HG02678 (cell line): ENCODE measurements at regions not wholly inside any gene's neighbourhood (a gene's known extent, or its start where the extent isn't known, plus 50 kb on each side); places are given as distances from the start of the nearest gene placed in this dataset.
A peak's percentile ranks its signal among the peaks of the same experiment; 100 is the strongest.
"Not testable (repeated sequence)": the region's sequence is repeated elsewhere in the genome, so short reads cannot be mapped to it uniquely, and the experiment has no call there.

Experiments
- ATAC-seq: cut with Tn5 transposase; IDR thresholded peaks from one replicate; pipeline ENCODE4 v1.9.1; 2021; ENCODE audit warnings: mild to moderate bottlenecking, moderate library complexity; ENCODE audit not compliant: unreplicated experiment

DNA sequence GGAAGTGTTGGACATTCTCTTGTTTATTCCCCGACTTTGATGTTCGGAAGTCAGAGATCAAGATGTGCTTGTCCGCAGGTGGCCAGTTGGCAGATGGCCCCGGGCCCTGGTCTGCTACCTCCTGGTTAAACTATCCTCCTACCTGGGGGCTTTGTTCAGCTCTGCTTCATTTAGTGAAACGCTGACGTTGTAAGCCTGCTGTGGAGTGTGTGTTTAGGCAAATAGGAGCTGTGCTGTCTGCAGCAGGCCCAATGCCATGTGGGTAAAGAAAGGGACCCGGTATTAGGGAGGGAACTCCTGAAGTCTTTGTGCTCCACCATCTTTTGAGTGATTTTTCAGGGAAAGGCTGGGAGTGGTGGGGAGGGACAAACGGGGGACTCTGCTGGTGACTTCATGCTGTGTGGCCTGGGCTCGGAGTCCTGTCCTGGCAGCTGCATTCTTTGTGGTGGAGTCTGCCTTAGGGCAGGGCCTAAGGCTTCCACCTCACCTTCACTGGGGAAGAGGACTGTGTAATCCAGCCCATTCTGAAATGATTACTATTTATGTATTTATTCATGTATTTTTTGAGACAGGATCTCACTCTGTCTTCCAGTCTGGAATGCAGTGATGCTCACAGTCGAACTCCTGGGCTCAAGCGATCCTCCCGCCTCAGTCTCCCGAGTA is 171.1 kb upstream of the KLF6 start:
- ATAC-seq, result no peak

DNA sequence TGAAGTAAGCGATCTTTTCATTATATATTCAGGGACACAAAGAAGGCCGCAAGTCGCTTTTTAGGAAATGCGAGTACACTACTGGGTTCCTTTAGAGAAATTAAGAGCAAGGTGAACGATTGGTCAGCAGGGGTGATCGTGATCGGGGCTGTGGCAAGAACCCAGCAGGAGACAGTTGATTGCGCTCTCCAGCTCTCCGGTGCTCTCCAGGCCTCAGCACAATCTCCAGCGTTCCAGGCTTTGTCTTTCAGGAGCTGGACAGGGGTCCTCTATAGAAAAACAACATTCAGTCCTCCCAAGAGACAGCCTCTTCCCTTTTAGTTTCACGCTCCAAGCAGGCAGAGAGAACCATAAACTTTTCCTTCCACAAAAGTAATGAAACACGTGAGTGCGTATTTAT is 170.5 kb upstream of the KLF6 start:
- no peak for ATAC-seq

DNA sequence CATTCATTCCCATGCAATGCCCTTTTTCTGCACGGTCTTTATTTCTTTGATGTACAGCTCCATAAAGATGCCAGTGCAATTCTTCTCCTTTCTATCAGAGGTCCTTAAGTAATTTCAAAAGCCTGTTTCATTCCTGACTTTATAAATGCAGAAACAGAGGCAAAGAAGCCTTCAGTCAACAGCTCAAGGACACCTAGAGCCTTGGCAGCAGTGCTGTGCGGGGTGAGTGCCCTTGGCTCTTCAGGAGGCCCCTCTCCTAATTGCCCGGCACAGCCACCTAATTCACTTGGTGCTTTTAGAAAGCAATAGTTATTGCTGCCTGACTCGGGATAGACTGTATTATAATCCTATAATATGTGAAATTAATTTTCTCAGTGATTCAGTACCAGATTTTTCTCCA is 169.6 kb upstream of the KLF6 start:
- no peak for ATAC-seq

DNA sequence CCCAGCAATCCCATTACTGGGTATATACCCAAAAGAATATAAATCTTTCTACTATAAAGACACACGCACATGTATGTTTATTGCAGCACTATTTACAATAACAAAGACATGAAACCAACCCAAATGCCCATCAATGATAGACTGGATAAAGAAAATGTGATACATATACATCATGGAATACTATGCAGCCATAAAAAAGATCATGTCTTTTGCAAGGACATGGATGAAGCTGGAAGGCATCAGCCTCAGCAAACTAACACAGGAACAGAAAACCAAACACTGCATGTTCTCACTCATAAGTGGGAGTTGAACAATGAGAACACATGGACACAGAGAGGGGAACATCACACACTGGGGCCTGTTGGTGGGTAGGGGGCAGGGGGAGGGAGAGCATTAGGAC is 169.0 kb upstream of the KLF6 start:
- not testable (repeated sequence) for ATAC-seq

DNA sequence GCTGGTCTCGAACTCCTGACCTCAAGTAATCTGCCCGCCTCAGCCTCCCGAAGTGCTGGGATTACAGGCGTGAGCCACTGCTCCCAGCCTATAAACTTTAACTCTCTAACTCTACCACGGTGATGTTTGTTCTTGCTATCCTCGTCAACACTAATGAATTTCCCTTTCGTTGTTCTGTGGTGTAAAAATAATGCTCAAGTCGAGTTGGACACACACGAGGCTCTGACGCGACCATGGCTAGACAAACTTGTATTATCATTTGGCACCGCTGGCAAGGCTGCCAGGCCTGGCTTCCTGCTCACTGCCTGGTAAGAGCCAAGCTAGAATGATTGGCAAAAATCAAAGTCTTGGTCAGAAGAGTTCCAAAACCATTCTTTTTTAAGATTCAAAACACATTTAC is 167.0 kb upstream of the KLF6 start:
- ATAC-seq, result no peak

DNA sequence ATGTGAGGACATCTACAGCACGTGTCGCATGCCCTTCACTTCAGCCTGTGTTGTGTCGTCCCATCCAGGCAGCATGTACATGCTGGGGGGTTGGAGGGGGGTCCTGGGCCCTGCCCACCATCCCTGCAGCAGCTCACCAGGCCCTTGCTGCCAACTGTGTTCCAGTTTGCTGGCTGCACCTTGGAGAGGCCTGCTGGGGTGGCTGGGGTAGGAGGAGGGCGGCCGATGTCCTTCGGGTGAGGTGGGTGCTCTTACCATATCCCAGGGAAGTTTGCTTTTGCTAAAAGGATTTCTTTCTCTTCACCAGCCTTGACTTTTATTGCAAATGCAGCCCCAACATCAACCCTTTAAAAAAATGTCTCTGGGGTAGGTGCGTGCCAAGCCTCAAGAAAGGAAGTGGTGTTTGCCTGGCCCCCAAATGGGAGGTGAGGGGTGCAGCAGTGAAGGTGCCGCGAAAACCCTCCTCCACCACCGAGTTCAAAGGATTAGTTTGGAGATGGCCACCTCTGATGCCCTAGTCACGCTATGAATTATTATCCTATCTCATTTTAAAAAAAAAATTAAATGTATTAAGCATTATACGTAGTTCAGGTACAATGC is 165.8 kb upstream of the KLF6 start:
- ATAC-seq, result no peak

DNA sequence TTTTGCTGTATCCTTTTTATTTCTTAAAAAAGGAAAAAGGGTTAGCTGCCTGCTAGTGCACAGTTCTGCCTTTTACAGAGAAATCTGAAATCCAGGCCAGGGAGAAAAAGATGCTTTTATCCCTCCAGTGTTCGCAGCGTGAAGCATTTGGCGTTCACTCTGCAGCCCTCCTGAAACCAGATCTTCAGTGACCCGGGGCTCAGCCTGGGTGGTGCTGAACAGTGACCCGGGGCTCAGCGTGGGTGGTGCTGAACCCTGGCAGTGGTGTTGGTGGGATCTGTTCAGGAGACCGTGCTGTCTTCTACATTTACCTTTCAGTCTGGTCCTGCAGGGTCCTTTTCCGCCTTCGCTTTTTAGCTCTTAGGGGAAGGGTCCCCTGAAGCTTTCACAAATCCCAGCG is 164.7 kb upstream of the KLF6 start:
- no peak for ATAC-seq

DNA sequence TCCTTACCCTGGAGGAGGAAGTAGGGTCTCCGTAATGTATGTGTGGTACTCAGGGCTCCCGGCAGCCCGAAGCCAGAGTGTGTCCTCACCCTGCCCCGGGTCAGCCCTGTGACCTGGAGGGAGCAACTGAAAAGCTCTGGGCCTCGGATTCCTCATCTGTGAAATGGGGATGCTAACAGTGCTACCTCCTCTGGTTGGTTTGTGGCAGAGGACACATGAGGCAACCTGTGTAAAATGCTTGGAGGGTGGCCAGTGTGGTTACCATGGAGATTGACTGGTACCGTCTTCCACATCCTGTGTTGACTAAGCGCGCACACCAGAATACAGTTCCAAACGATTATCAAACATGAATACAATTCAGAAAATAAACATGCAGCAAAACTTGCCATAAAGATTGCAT is 163.8 kb upstream of the KLF6 start:
- no peak for ATAC-seq

DNA sequence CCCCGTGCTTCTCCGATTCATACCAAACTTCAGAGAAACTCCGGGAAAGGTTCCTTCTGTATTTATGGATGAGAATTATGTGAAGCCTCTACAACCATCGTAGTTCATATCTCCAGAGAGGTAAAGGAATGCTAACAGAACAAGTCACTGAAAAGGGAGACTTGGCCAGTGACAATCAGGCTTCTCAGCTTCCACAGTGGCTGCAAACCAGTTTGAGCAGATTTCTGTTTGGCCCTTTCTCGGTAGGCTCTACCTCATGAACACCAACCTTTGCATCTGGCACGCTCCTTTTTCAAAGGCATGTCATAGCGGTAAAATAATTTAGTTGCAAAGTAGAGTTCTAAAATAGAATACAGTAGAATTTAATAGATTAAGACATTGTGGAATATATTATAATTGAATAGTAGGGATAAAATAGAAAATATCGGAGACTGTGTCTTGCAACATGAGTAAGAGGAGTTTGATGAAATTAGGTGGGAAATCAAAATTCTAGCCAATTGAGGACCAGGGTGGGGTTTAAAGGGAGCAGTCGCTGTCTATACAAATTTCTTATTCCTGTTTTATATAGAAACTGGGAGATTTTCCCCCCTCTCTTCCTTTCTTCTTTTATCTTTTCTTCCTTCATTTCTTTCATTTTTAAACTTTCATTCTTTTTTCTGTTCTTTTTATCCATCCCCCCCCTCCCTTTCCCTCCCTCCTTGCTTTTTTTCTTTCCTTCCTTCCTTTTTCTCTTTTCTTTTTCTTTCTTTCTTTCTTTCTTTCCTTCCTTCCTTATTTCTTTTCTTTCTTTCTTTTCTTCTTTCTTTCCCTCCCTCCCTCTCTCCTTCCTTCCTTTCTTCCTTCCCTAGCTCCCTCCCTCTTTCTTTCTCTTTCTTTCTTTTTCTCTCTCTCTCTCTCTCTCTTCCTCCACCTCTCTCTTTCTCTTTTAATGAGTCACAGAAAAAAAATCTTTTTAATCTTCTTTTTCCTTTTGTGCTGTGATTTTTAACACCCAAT is 161.5 kb upstream of the KLF6 start:
- no peak for ATAC-seq

DNA sequence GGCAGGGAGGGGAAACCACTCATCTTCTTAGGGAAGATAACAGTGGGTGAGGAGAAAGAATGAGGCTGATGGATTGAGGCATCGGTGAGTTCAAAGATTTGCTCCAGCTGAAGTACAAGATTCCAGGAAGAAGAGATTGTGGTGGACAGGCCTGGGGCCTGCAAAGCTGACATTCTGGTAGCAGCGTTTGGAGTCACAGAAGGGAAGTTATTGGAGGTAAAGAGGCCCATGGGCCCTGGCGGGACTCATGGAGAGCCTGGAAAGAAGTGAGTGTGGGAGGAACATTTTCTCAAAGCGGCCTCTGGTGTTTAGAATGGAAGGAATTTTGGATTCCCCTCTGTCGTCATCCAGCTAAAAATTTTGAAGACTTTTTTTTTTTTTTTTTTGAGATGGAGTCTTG is 160.0 kb upstream of the KLF6 start:
- no peak for ATAC-seq

DNA sequence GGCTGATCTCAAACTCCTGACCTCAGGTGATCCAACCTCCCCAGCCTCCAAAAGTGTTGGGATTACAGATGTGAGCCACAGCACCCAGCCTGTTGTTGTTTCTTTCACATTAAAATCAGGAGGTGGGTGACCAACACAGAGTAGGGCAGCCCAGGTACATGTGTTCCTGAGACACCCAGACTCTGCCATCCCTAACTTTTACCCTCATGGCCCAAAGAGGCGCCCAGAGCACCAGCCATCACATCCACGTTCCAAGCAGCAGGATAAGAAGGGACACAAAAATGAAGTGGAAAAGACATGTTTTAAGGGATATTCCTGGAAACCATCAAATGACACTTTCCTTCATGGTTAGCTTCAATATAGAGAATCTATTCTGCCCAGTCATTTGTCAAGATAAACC is 159.6 kb upstream of the KLF6 start:
- ATAC-seq, result no peak

DNA sequence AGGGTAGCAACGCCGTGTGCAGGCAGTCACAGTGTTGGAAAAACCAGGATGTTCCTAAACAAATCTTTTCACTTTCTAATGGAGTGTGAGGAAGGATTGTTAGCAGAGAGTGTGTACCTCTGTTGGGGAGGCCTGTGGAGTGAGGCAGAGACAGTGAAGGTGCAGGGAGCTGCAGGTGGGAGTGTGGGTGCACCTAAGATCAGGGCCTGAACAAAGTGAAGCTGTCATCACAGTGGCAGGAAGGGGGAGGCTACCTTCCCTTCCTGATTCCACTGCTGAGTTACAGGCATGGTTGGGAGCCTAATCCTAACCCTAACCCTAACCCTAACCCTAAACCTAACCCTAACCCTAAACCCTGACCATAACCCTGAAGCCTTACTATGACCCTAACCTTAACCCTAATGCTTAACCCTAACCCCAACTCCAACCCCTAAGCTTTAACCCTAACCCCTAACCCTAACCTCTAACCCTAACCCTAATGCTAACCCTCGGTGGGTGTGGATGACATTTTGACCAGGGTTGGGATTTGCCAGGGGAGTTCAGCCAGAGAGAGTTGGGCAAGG is 158.8 kb upstream of the KLF6 start:
- no peak for ATAC-seq

DNA sequence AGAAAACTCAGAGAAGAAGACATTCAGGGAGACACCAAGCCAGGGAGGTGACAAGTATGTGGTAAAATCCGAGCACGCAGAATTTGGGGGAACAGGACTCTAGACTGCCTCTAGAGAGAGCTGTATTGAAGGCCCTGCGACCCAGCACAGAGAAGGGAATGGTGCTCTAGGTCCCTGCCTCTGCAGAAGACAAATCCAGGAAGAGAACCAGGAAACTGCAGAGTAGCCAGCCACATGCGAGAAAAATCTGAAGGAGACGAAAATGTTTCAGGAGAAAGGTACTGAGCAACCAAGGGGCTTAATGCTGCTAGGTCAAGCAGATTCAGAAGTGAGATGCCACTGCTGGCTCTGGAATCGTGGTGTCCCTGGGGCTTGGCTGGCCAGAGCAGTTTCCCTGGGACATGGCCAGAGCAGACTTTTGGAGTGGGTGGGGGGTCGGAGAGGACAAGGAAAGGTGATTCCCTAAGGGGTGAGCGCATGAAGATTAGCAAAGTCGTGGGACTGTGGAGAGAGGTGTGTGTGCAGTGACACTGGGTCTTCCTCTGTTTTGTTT is 158.0 kb upstream of the KLF6 start:
- ATAC-seq, result no peak

DNA sequence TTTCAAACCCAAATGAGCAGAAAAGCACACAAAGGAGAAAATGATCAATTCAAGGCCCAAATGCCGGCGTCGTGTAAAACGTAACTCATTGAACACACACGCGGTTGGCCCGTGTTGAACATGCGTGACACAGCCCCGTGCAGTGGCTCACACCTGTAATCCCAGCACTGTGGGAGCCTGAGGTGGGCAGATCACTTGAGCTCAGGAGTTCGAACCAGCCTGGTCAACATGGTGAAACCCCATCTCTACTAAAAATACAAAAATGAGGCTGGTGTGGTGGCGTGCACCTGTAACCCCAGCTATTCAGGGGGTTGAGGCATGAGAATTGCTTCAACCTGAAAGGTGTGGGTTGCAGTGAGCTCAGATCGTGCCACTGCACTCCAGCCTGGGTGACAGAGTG is 156.7 kb upstream of the KLF6 start:
- no peak for ATAC-seq

DNA sequence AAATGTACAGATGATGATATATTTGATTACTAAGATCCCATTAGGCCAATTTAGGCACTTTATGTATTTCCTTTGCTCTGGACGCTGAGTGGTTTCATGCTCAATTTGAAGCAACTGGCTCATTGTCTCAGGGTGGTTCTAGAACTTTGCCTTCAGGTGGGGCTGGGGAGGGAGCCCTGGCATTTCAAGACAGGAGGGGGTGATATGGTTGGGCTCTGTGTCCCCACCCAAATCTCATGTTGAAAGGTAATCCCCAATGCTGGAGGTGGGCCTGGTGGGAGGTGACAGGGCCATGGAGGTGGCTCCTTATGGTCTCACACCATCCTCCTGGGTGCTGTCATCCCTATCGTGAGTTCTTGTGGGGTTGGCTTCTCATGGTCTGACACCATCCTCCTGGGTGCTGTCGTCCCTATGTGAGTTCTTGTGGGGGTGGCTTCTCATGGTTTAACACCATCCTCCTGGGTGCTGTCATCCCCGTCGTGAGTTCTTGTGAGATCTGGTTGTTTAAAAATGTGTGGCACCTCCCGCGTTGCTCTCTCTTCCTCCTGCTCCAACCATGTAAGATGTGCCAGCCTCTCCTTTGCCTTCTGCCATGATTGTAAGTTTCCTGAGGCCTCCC is 151.5 kb upstream of the KLF6 start:
- ATAC-seq, result no peak

DNA sequence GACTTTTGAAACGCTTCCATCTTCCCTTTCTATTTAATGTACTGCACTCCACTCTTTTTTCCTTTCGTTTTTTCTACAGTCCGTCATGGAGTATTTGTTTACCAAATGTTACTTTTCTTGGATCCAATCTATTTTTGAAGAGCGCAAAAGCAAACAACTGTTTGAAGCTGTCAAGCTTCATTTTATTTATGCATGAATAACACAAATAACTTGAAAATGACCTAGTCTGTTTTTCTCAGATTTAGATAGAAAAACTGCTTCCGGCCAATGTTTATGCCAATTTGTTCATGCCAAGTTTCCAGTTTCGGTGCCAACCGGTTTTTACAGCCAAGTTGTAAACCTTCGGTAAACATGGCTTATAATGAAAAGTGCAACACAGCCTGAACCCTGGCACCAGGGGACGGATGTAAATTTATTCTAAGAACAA is 150.9 kb upstream of the KLF6 start:
- no peak for ATAC-seq

DNA sequence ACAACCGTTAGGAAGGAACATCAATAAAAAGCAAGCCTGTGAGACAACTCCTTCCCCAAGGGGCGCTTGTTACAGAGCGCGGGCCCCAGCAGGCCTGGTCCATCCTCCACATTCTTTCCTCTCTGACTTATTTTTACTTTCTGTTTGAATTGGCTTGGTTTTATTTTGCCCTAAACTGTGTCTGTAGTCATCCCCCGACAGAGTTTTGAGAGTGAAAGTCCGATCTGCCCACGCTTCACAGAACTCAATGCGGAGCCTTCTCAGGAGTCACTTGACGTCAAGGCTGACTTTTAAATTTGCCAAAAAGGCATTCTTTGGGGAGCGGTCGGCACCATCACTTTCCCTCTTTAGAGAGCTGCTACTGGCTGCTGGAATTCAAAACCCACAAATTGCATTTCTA is 150.1 kb upstream of the KLF6 start:
- ATAC-seq, result peak; percentile 98

DNA sequence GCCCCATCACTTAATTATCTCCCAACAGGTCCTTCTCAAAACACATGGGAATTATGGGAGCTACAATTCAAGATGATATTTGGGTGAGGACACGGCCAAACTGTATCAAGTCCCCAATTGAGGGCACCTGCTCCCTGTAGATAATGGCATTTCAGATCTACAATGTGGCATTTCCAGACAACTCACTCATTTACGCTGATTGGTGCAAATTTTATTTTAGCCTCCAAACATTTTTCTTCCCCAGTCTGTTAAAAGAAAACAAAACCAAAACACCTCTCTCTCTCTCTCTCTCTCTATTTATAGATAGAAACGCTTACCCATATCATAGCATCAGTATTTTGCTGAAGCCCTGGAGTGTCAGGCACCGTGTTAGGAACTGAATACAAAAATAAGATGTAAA is 148.7 kb upstream of the KLF6 start:
- ATAC-seq, result no peak

DNA sequence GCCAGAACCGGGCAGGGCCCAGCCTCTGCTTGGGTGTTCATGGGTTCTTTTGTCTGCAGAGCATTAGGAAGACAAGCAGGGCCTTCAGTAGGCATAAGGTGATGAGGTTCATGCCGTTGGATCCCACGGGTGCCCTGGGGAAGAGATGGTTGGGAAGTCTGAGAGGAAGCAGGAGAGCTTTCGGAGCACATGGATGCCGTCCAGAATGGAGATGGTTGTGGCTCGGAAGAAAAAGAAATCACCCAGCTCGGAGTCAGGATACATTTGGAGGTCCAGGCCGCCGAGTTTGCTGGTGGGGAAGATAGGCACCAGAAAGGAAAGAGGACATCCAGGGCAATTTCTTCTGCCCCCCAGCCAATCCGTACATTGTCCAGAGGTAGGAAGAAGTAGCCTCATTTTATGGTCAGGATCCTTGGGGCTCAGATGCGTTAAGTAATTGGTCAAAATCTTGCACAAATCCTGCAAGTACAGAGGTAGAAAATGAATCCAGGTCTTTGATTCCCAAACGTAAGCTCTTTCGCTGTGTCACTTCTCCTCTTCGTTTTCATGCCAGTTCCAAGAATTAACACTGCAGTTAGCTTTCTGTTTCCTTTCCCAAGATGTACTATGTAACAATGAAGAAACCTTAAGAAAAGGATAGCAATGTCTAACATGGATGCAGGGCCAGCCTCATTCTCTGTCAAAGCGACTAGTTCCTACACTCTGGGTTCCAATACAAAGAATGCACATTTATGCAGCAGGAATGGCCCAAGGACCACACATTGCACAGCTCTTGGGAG is 147.8 kb upstream of the KLF6 start:
- no peak for ATAC-seq

DNA sequence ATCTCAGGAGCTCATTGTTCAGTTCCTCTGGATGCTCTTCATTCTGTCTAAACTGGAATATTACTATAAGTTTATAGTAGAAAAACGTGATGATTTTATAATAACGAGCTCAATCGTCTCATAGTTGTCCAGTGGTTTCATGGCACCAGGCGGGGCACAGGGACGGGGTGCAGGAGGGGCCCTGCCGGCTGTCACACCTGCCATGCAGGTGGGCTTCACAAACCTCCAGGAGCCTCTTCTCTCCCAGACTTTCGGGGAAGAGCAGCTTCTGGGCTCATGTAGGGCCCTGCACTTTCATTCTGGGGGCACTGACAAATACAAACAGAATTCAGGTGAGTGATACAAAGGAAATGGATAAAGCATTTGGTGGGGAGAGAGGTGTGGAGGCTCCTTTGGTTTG is 146.9 kb upstream of the KLF6 start:
- no peak for ATAC-seq
